GM23338 (cell line): ENCODE measurements at regions not wholly inside any gene's neighbourhood (a gene's known extent, or its start where the extent isn't known, plus 50 kb on each side); places are given as distances from the start of the nearest gene placed in this dataset.

ENCODE experiments used
- ATAC-seq: fragments of 200-7000 bp; cut with Tn5 transposase; 3 replicates; pipeline ENCODE4 v1.9.1; 2020
- DNase-seq: peaks from one replicate; pipeline ENCODE4 v3.0.0-alpha.2; 2015; ENCODE audit warnings: low spot score
- H2AFZ ChIP-seq: fragments of 200-600 bp; sonication (generic); 2 replicates; pipeline ENCODE4 v1.8.0; 2016; ENCODE audit warnings: antibody characterized with exemption, mild to moderate bottlenecking, moderate library complexity
- H3F3A ChIP-seq: fragments of 200-600 bp; sonication (generic); replicated peaks from 2 replicates; pipeline ENCODE4 v1.8.0; 2017; ENCODE audit warnings: antibody characterized with exemption, mixed run types, low read depth
- H3K27ac ChIP-seq: fragments of 200-600 bp; sonication (generic); 2 replicates; pipeline ENCODE4 v1.6.1; 2016; ENCODE audit warnings: low read depth
- H3K27me3 ChIP-seq: fragments of 200-600 bp; sonication (generic); 2 replicates; pipeline ENCODE4 v1.8.0; 2016; ENCODE audit warnings: mild to moderate bottlenecking, mixed run types, moderate library complexity; ENCODE audit not compliant: insufficient read depth
- H3K36me3 ChIP-seq: fragments of 200-600 bp; sonication (generic); 2 replicates; pipeline ENCODE4 v1.8.0; 2016; ENCODE audit warnings: mild to moderate bottlenecking; ENCODE audit not compliant: insufficient read depth
- H3K4me1 ChIP-seq: fragments of 200-600 bp; sonication (generic); 2 replicates; pipeline ENCODE4 v1.8.0; 2016; ENCODE audit warnings: mild to moderate bottlenecking, moderate library complexity; ENCODE audit not compliant: insufficient read depth
- H3K4me2 ChIP-seq: fragments of 200-600 bp; sonication (generic); 2 replicates; pipeline ENCODE4 v1.7.1; 2017; ENCODE audit warnings: mixed run types
- H3K4me3 ChIP-seq: fragments of 200-600 bp; sonication (generic); 2 replicates; pipeline ENCODE4 v1.6.1; 2016; ENCODE audit warnings: mixed run types
- H3K79me2 ChIP-seq: fragments of 200-600 bp; sonication (generic); replicated peaks from 2 replicates; pipeline ENCODE4 v1.8.0; 2017; ENCODE audit warnings: mild to moderate bottlenecking; ENCODE audit not compliant: insufficient read depth
- H3K9me2 ChIP-seq: fragments of 200-600 bp; sonication (generic); 2 replicates; pipeline ENCODE4 v1.8.0; 2017; ENCODE audit not compliant: insufficient read depth
- H4K20me1 ChIP-seq: fragments of 200-600 bp; sonication (generic); replicated peaks from 2 replicates; pipeline ENCODE4 v1.8.0; 2017; ENCODE audit warnings: mild to moderate bottlenecking; ENCODE audit not compliant: insufficient read depth
- H3K27ac Mint-ChIP-seq: 2 replicates; pipeline ENCODE4 v1.8.0; 2020; ENCODE audit warnings: inconsistent platforms, mild to moderate bottlenecking, moderate library complexity, mixed read lengths
- H3K27me3 Mint-ChIP-seq: 3 replicates; pipeline ENCODE4 v1.8.0; 2022; ENCODE audit warnings: low read depth, mild to moderate bottlenecking, moderate library complexity, mixed read lengths, inconsistent platforms; ENCODE audit not compliant: insufficient read depth, poor library complexity
- H3K36me3 Mint-ChIP-seq: 3 replicates; pipeline ENCODE4 v1.8.0; 2021; ENCODE audit warnings: low read depth, mild to moderate bottlenecking, inconsistent platforms, moderate library complexity, mixed read lengths
- H3K4me1 Mint-ChIP-seq: 3 replicates; pipeline ENCODE4 v1.8.0; 2020; ENCODE audit warnings: mild to moderate bottlenecking, inconsistent platforms, mixed read lengths
- H3K4me3 Mint-ChIP-seq: 3 replicates; pipeline ENCODE4 v1.8.0; 2021; ENCODE audit warnings: moderate library complexity, mild to moderate bottlenecking, inconsistent platforms, mixed read lengths
- H3K9me3 Mint-ChIP-seq: 3 replicates; pipeline ENCODE4 v1.8.0; 2020; ENCODE audit warnings: moderate library complexity, mild to moderate bottlenecking, inconsistent platforms, mixed read lengths
- CREB1 ChIP-seq: fragments of 250-450 bp; sonication (Bioruptor Pico); IDR thresholded peaks from 2 replicates; pipeline ENCODE4 v1.5.0; 2020; ENCODE audit warnings: low read depth, mild to moderate bottlenecking, moderate library complexity
- EZH2 ChIP-seq: fragments of 200-600 bp; sonication (generic); IDR thresholded peaks from one replicate; pipeline ENCODE4 v1.8.0; 2017; ENCODE audit warnings: antibody characterized with exemption, mild to moderate bottlenecking, low read depth; ENCODE audit not compliant: unreplicated experiment
- EZH2phosphoT487 ChIP-seq: fragments of 200-600 bp; sonication (generic); IDR thresholded peaks from one replicate; pipeline ENCODE4 v1.8.1; 2018; ENCODE audit warnings: antibody characterized with exemption; ENCODE audit not compliant: unreplicated experiment
- JUNB ChIP-seq: IDR thresholded peaks from one replicate; pipeline ENCODE4 v1.6.1; 2016; ENCODE audit warnings: antibody characterized with exemption; ENCODE audit not compliant: unreplicated experiment
- NANOG ChIP-seq: IDR thresholded peaks from 2 replicates; pipeline ENCODE4 v1.6.1; 2016; ENCODE audit warnings: antibody characterized with exemption, borderline replicate concordance
- POLR2AphosphoS5 ChIP-seq: IDR thresholded peaks from 2 replicates; pipeline ENCODE4 v1.6.1; 2016; ENCODE audit warnings: antibody characterized with exemption, low read depth
- STAT1 ChIP-seq: IDR thresholded peaks from one replicate; pipeline ENCODE4 v1.6.1; 2016; ENCODE audit warnings: antibody characterized with exemption; ENCODE audit not compliant: unreplicated experiment
- ZNF114 ChIP-seq: fragments of 250-450 bp; sonication (Bioruptor Pico); IDR thresholded peaks from 2 replicates; pipeline ENCODE4 v1.5.0; 2020; ENCODE audit warnings: mild to moderate bottlenecking, moderate library complexity
- ZNF331 ChIP-seq: fragments of 250-450 bp; sonication (Bioruptor Pico); IDR thresholded peaks from 2 replicates; pipeline ENCODE4 v1.5.0; 2020; ENCODE audit warnings: low read depth, mild to moderate bottlenecking, moderate library complexity
- TF ChIP-seq, protein P1 (sequence below), 2 experiments: fragments of 200-600 bp in 1 of 2; sonication (generic) in 1 of 2; conservative IDR thresholded peaks; 2 replicates each; pipeline versions ENCODE4 v1.5.1 to v1.6.1; 2016 to 2017; ENCODE audit warnings: antibody characterized with exemption in 2 of 2, low read depth in 2 of 2, mild to moderate bottlenecking in 2 of 2, moderate library complexity in 1 of 2
- TF ChIP-seq, protein P2 (sequence below): fragments of 250-450 bp; sonication (Bioruptor Pico); IDR thresholded peaks from 2 replicates; pipeline ENCODE4 v1.5.0; 2020; ENCODE audit warnings: mild to moderate bottlenecking, moderate library complexity
- TF ChIP-seq, protein P3 (sequence below): IDR thresholded peaks from one replicate; pipeline ENCODE4 v1.6.1; 2018; ENCODE audit warnings: antibody characterized with exemption; ENCODE audit not compliant: unreplicated experiment
- TF ChIP-seq, protein P4 (sequence below): IDR thresholded peaks from 2 replicates; pipeline ENCODE4 v1.6.1; 2016; ENCODE audit warnings: antibody characterized with exemption

DNA sequence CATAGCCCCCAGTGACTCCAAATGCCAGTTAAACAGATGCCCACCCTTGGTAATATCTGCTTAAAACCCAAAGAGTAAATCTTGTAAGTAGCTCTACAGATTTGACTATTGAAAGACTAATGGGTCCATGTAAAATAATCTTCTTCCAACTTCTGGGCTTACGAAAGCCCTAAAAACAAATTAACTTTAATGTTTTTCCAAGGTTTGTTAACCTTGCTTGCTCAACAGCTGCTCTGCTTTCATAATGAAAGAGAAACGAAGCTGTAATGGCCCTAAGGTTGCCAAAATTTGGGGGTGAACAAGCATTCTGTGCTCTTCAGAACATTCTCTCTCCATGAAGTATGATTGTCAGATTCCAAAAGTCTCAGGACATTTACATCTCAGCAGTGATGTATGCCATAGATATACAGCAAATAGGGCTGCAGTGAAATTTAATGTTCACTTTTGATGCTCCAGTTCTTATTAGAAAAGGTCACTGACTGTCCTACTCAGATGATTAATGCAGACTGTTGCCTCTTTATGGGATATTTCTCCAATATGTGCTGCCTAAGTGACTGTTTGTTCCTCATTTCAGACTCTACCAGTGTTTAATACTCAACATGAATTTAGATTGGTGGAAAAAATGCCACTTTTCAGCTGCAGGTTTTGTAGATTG lies 436.3 kb upstream of the CHST9 start:
- H3K27ac ChIP-seq = no peak overlapping the region
- no peaks in the 10 kb centered on the region for H3K27me3 ChIP-seq
- no peaks in the 10 kb centered on the region for H4K20me1 ChIP-seq
- Mint-ChIP-seq H3K27ac (no peak overlapping the region), H3K27me3 (peaks cover 1% of the 10 kb centered on the region), H3K36me3 (no peaks in the 10 kb centered on the region), H3K9me3 (no peaks in the 10 kb centered on the region), H3K4me3 (no peak overlapping the region), H3K4me1 (0 out of 3 replicates have a peak, but pooled peaks cover 1% of the 10 kb centered on the region)
- no peaks in the 10 kb centered on the region for H3F3A ChIP-seq
- H3K4me1 ChIP-seq = no peaks in the 10 kb centered on the region
- TF ChIP-seq, protein P1, sequence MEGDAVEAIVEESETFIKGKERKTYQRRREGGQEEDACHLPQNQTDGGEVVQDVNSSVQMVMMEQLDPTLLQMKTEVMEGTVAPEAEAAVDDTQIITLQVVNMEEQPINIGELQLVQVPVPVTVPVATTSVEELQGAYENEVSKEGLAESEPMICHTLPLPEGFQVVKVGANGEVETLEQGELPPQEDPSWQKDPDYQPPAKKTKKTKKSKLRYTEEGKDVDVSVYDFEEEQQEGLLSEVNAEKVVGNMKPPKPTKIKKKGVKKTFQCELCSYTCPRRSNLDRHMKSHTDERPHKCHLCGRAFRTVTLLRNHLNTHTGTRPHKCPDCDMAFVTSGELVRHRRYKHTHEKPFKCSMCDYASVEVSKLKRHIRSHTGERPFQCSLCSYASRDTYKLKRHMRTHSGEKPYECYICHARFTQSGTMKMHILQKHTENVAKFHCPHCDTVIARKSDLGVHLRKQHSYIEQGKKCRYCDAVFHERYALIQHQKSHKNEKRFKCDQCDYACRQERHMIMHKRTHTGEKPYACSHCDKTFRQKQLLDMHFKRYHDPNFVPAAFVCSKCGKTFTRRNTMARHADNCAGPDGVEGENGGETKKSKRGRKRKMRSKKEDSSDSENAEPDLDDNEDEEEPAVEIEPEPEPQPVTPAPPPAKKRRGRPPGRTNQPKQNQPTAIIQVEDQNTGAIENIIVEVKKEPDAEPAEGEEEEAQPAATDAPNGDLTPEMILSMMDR (conservative IDR thresholded peaks at IDR 0.05; ENCODE audit: low read depth in 2 of 2) = no peak
- TF ChIP-seq, protein P2, sequence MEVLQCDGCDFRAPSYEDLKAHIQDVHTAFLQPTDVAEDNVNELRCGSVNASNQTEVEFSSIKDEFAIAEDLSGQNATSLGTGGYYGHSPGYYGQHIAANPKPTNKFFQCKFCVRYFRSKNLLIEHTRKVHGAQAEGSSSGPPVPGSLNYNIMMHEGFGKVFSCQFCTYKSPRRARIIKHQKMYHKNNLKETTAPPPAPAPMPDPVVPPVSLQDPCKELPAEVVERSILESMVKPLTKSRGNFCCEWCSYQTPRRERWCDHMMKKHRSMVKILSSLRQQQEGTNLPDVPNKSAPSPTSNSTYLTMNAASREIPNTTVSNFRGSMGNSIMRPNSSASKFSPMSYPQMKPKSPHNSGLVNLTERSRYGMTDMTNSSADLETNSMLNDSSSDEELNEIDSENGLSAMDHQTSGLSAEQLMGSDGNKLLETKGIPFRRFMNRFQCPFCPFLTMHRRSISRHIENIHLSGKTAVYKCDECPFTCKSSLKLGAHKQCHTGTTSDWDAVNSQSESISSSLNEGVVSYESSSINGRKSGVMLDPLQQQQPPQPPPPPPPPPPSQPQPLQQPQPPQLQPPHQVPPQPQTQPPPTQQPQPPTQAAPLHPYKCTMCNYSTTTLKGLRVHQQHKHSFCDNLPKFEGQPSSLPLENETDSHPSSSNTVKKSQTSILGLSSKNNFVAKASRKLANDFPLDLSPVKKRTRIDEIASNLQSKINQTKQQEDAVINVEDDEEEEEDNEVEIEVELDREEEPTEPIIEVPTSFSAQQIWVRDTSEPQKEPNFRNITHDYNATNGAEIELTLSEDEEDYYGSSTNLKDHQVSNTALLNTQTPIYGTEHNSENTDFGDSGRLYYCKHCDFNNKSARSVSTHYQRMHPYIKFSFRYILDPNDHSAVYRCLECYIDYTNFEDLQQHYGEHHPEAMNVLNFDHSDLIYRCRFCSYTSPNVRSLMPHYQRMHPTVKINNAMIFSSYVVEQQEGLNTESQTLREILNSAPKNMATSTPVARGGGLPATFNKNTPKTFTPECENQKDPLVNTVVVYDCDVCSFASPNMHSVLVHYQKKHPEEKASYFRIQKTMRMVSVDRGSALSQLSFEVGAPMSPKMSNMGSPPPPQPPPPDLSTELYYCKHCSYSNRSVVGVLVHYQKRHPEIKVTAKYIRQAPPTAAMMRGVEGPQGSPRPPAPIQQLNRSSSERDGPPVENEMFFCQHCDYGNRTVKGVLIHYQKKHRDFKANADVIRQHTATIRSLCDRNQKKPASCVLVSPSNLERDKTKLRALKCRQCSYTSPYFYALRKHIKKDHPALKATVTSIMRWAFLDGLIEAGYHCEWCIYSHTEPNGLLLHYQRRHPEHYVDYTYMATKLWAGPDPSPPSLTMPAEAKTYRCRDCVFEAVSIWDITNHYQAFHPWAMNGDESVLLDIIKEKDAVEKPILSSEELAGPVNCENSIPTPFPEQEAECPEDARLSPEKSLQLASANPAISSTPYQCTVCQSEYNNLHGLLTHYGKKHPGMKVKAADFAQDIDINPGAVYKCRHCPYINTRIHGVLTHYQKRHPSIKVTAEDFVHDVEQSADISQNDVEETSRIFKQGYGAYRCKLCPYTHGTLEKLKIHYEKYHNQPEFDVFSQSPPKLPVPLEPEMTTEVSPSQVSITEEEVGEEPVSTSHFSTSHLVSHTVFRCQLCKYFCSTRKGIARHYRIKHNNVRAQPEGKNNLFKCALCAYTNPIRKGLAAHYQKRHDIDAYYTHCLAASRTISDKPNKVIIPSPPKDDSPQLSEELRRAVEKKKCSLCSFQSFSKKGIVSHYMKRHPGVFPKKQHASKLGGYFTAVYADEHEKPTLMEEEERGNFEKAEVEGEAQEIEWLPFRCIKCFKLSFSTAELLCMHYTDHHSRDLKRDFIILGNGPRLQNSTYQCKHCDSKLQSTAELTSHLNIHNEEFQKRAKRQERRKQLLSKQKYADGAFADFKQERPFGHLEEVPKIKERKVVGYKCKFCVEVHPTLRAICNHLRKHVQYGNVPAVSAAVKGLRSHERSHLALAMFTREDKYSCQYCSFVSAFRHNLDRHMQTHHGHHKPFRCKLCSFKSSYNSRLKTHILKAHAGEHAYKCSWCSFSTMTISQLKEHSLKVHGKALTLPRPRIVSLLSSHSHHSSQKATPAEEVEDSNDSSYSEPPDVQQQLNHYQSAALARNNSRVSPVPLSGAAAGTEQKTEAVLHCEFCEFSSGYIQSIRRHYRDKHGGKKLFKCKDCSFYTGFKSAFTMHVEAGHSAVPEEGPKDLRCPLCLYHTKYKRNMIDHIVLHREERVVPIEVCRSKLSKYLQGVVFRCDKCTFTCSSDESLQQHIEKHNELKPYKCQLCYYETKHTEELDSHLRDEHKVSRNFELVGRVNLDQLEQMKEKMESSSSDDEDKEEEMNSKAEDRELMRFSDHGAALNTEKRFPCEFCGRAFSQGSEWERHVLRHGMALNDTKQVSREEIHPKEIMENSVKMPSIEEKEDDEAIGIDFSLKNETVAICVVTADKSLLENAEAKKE (CRISPR knock-in tag) = no peak
- TF ChIP-seq, protein P3, sequence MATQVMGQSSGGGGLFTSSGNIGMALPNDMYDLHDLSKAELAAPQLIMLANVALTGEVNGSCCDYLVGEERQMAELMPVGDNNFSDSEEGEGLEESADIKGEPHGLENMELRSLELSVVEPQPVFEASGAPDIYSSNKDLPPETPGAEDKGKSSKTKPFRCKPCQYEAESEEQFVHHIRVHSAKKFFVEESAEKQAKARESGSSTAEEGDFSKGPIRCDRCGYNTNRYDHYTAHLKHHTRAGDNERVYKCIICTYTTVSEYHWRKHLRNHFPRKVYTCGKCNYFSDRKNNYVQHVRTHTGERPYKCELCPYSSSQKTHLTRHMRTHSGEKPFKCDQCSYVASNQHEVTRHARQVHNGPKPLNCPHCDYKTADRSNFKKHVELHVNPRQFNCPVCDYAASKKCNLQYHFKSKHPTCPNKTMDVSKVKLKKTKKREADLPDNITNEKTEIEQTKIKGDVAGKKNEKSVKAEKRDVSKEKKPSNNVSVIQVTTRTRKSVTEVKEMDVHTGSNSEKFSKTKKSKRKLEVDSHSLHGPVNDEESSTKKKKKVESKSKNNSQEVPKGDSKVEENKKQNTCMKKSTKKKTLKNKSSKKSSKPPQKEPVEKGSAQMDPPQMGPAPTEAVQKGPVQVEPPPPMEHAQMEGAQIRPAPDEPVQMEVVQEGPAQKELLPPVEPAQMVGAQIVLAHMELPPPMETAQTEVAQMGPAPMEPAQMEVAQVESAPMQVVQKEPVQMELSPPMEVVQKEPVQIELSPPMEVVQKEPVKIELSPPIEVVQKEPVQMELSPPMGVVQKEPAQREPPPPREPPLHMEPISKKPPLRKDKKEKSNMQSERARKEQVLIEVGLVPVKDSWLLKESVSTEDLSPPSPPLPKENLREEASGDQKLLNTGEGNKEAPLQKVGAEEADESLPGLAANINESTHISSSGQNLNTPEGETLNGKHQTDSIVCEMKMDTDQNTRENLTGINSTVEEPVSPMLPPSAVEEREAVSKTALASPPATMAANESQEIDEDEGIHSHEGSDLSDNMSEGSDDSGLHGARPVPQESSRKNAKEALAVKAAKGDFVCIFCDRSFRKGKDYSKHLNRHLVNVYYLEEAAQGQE = no peak
- TF ChIP-seq EZH2phosphoT487 = no peak
- TF ChIP-seq ZNF114 = no peak
- TF ChIP-seq, protein P4, sequence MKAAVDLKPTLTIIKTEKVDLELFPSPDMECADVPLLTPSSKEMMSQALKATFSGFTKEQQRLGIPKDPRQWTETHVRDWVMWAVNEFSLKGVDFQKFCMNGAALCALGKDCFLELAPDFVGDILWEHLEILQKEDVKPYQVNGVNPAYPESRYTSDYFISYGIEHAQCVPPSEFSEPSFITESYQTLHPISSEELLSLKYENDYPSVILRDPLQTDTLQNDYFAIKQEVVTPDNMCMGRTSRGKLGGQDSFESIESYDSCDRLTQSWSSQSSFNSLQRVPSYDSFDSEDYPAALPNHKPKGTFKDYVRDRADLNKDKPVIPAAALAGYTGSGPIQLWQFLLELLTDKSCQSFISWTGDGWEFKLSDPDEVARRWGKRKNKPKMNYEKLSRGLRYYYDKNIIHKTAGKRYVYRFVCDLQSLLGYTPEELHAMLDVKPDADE = no peak
- TF ChIP-seq NANOG = no peak
- no peak for TF ChIP-seq STAT1
- no peak for TF ChIP-seq JUNB
- no peak for TF ChIP-seq CREB1 (CRISPR knock-in tag)
- no peak for TF ChIP-seq ZNF331
- no peak for TF ChIP-seq POLR2AphosphoS5
- no peak for TF ChIP-seq EZH2
- no peak overlapping the region for H2AFZ ChIP-seq
- H3K9me2 ChIP-seq = no peaks in the 10 kb centered on the region
- DNase-seq = no peak
- no peak overlapping the region for H3K4me2 ChIP-seq
- H3K4me3 ChIP-seq = no peak overlapping the region
- no peaks in the 10 kb centered on the region for H3K79me2 ChIP-seq
- ATAC-seq = no peak
- H3K36me3 ChIP-seq = no peaks in the 10 kb centered on the region
